ENCODE measurements at regions not wholly inside any gene's neighbourhood (a gene's known extent, or its start where the extent isn't known, plus 50 kb on each side); places are given as distances from the start of the nearest gene placed in this dataset.

GRCh38 chr2:188158337-188159100, 133.2 kb upstream of the GULP1 start:
- POLR2A ChIA-PET = interaction anchor here (0.7 kb wide), 1 partner anchor 69 kb away, joined by 3 read pairs; no protein-coding TSS in a partner anchor
- Histone ChIP-seq H3K4me1 (ENCODE audit: insufficient read depth, low read length, poor library complexity, severe bottlenecking) (no peaks in the 10 kb centered on the region), H4K20me1 (ENCODE audit: insufficient read depth, low read length) (no peaks in the 10 kb centered on the region), H3K4me2 (ENCODE audit: low read length) (no peak overlapping the region), H2AFZ (ENCODE audit: low read length) (no peak overlapping the region), H3K27ac (ENCODE audit: low read depth, low read length, poor library complexity, severe bottlenecking) (no peak overlapping the region), H3K36me3 (ENCODE audit: insufficient read depth, low read length) (no peaks in the 10 kb centered on the region), H3K4me3 (ENCODE audit: low read depth, low read length, poor library complexity, severe bottlenecking) (no peak overlapping the region), H3K9me2 (ENCODE audit: insufficient read depth, low read length) (no peaks in the 10 kb centered on the region), H3K79me2 (ENCODE audit: insufficient read depth, low read depth, low read length) (no peaks in the 10 kb centered on the region), H3K9me3 (ENCODE audit: low read length) (no peaks in the 10 kb centered on the region)
- no TSS peak for BruUV-seq (replicated peaks)
- CTCF ChIA-PET (ENCODE audit: unreplicated experiment) = no interaction called here
- no peak for DNase-seq (ENCODE audit: low spot score)
- TF ChIP-seq, protein P1, sequence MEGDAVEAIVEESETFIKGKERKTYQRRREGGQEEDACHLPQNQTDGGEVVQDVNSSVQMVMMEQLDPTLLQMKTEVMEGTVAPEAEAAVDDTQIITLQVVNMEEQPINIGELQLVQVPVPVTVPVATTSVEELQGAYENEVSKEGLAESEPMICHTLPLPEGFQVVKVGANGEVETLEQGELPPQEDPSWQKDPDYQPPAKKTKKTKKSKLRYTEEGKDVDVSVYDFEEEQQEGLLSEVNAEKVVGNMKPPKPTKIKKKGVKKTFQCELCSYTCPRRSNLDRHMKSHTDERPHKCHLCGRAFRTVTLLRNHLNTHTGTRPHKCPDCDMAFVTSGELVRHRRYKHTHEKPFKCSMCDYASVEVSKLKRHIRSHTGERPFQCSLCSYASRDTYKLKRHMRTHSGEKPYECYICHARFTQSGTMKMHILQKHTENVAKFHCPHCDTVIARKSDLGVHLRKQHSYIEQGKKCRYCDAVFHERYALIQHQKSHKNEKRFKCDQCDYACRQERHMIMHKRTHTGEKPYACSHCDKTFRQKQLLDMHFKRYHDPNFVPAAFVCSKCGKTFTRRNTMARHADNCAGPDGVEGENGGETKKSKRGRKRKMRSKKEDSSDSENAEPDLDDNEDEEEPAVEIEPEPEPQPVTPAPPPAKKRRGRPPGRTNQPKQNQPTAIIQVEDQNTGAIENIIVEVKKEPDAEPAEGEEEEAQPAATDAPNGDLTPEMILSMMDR (conservative IDR thresholded peaks at IDR 0.05; ENCODE audit: low read length) = no peak
- no peak for TF ChIP-seq EZH2phosphoT487 (IDR thresholded peaks at IDR 0.05; ENCODE audit: borderline replicate concordance, low read depth, low read length)
- intact Hi-C loops (cut with micrococcal nuclease; ENCODE audit: unreplicated experiment) = no loop called here

DNA sequence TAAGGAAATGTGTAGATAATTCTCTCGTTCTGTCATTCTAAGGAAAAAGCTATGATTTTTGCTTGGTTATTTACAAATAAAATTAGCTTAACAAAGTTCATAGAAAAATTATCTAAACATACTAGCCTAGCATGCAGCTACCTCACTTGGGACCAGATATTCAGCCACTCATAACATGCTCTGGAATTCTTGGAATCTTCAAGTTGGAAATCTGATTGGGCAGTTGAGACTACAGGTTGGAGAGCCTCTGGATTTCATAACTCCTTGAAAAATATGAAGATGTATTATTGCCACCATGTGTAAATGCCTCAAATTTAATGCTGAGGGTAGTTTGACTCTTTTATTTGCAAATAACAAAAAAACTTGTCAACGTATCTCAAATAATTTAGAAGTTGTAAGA, 132.2 kb upstream of the GULP1 start:
- Histone ChIP-seq H3K4me1 (ENCODE audit: insufficient read depth, low read length, poor library complexity, severe bottlenecking) (no peaks in the 10 kb centered on the region), H4K20me1 (ENCODE audit: insufficient read depth, low read length) (no peaks in the 10 kb centered on the region), H3K79me2 (ENCODE audit: insufficient read depth, low read depth, low read length) (no peaks in the 10 kb centered on the region), H3K4me3 (ENCODE audit: low read depth, low read length, poor library complexity, severe bottlenecking) (no peak overlapping the region), H3K36me3 (ENCODE audit: insufficient read depth, low read length) (no peaks in the 10 kb centered on the region), H2AFZ (ENCODE audit: low read length) (no peak overlapping the region), H3K9me3 (ENCODE audit: low read length) (no peaks in the 10 kb centered on the region), H3K4me2 (ENCODE audit: low read length) (no peak overlapping the region), H3K27ac (ENCODE audit: low read depth, low read length, poor library complexity, severe bottlenecking) (no peak overlapping the region), H3K9me2 (ENCODE audit: insufficient read depth, low read length) (no peaks in the 10 kb centered on the region)
- TF ChIP-seq, protein P1 (conservative IDR thresholded peaks at IDR 0.05; ENCODE audit: low read length) = no peak
- no peak for TF ChIP-seq EZH2phosphoT487 (IDR thresholded peaks at IDR 0.05; ENCODE audit: borderline replicate concordance, low read depth, low read length)
- no TSS peak for BruUV-seq (replicated peaks)
- intact Hi-C loops (cut with micrococcal nuclease; ENCODE audit: unreplicated experiment) = no loop called here
- DNase-seq (ENCODE audit: low spot score) = no peak
- ChIA-PET POLR2A (interaction anchor here (0.7 kb wide), 1 partner anchor 70 kb away, joined by 3 read pairs; no protein-coding TSS in a partner anchor), CTCF (ENCODE audit: unreplicated experiment) (no interaction called here)

DNA sequence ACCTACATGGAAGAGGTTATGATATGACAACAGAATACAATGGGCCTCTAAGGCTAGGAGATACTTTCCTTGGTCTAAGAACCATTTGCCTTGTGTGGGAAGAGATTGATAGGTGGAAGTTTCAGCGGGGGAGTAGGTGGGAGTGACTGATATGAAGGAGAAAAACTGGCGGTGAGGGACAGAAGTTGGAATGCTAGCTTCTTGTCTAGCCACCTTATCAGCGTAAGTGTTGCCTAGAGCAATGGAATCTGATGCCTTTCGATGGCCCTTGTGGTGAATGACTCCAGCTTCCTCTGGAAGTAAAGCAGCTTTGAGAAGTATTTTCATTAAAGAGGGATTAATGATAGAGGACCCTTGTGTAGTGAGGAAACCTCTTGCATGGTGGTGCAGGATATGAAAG, 121.3 kb upstream of the GULP1 start:
- intact Hi-C loops (cut with micrococcal nuclease; ENCODE audit: unreplicated experiment) = no loop called here
- H4K20me1 ChIP-seq (ENCODE audit: insufficient read depth, low read length) = no peaks in the 10 kb centered on the region
- ChIA-PET CTCF (ENCODE audit: unreplicated experiment) (no interaction called here), POLR2A (no interaction called here)
- TF ChIP-seq, protein P1 (conservative IDR thresholded peaks at IDR 0.05; ENCODE audit: low read length) = no peak
- TF ChIP-seq EZH2phosphoT487 (IDR thresholded peaks at IDR 0.05; ENCODE audit: borderline replicate concordance, low read depth, low read length) = no peak
- no peaks in the 10 kb centered on the region for H3K36me3 ChIP-seq (ENCODE audit: insufficient read depth, low read length)
- H3K4me1 ChIP-seq (ENCODE audit: insufficient read depth, low read length, poor library complexity, severe bottlenecking) = no peaks in the 10 kb centered on the region
- no peaks in the 10 kb centered on the region for H3K9me3 ChIP-seq (ENCODE audit: low read length)
- H3K4me2 ChIP-seq (ENCODE audit: low read length) = no peak overlapping the region
- H3K27ac ChIP-seq (ENCODE audit: low read depth, low read length, poor library complexity, severe bottlenecking) = no peak overlapping the region
- no peak overlapping the region for H2AFZ ChIP-seq (ENCODE audit: low read length)
- no peak for DNase-seq (ENCODE audit: low spot score)
- BruUV-seq (replicated peaks) = no TSS peak
- H3K9me2 ChIP-seq (ENCODE audit: insufficient read depth, low read length) = no peaks in the 10 kb centered on the region
- H3K4me3 ChIP-seq (ENCODE audit: low read depth, low read length, poor library complexity, severe bottlenecking) = no peak overlapping the region
- H3K79me2 ChIP-seq (ENCODE audit: insufficient read depth, low read depth, low read length) = no peaks in the 10 kb centered on the region

All from OCI-LY7 (cell line).